ENCODE measurements at regions not wholly inside any gene's neighbourhood (a gene's known extent, or its start where the extent isn't known, plus 50 kb on each side); places are given as distances from the start of the nearest gene placed in this dataset.

DNA sequence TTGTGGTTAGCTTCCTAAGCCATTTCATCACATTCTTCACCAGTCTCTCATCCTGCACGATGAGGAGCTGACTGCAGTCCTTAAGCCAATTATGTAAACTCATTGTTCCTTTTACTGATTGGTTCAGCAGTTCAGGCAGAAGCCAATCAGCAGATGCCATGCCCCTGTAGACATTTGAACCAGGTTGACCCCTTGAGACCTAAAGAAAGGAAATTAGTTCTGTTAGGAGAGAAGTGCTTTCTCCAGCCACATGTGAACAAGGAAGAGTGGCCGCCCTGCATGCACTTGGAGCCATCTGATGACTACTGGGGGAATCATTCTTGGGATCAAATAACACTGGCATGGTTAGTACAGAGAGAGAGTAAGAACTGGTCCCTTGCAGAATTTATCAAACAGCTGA is 535.2 kb upstream of the ID4 start:
- Histone ChIP-seq H4K20me1 (replicated peaks; ENCODE audit: control insufficient read depth, extremely low read depth, insufficient read depth, low read length) (no peaks in the 10 kb centered on the region), H3K9me1 (replicated peaks; ENCODE audit: control insufficient read depth, extremely low read depth, insufficient read depth, low read length) (no peaks in the 10 kb centered on the region), H3K27ac (ENCODE audit: insufficient read depth, low read depth, low read length) (no peak overlapping the region), H2AFZ (ENCODE audit: low read depth, low read length) (no peak overlapping the region), H3K4me3 (replicated peaks in 1 of 3; ENCODE audit: insufficient read depth in 1 of 3, low read depth in 1 of 3, low read length in 3 of 3) (no peak overlapping the region), H3K4me1 (ENCODE audit: control insufficient read depth, extremely low read depth, insufficient read depth, low read length) (no peaks in the 10 kb centered on the region), H3K79me2 (ENCODE audit: control insufficient read depth, insufficient read depth, low read length) (no peaks in the 10 kb centered on the region), H3K4me2 (ENCODE audit: insufficient read depth, low read length) (no peak overlapping the region), H3K9me3 (replicated peaks; ENCODE audit: control insufficient read depth, insufficient read depth, low read length) (peaks cover 13% of the 10 kb centered on the region), H3K9ac (replicated peaks; ENCODE audit: extremely low read depth, insufficient read depth, low read length) (no peak overlapping the region), H3K36me3 (ENCODE audit: control insufficient read depth in 2 of 2, extremely low read depth in 1 of 2, insufficient read depth in 2 of 2, low read length in 2 of 2) (no peaks in the 10 kb centered on the region), H3K27me3 (ENCODE audit: control insufficient read depth in 2 of 2, insufficient read depth in 2 of 2, low read length in 2 of 2) (no peaks in the 10 kb centered on the region)
- dilution Hi-C loops (cut with MboI; ENCODE audit: extremely low pct_ligation_motif_present, low sequenced_read_pairs), result no loop called here
- ChIA-PET CTCF (no interaction called here), POLR2A (no interaction called here)
- TF ChIP-seq, protein P1, sequence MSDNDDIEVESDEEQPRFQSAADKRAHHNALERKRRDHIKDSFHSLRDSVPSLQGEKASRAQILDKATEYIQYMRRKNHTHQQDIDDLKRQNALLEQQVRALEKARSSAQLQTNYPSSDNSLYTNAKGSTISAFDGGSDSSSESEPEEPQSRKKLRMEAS (IDR thresholded peaks at IDR 0.05; ENCODE audit: insufficient read depth, insufficient read length), result no peak
- TF ChIP-seq POLR2AphosphoS5 (IDR thresholded peaks at IDR 0.05; ENCODE audit: insufficient read depth, low read depth, low read length) (no peak), FOS (IDR thresholded peaks at IDR 0.05; ENCODE audit: borderline replicate concordance, insufficient read depth, low read length) (no peak), GATA2 (IDR thresholded peaks at IDR 0.05; ENCODE audit: insufficient read depth, insufficient read length, low read depth, low read length) (no peak), JUN (IDR thresholded peaks at IDR 0.05; ENCODE audit: borderline replicate concordance, insufficient read depth, insufficient read length, low read depth) (no peak), EZH2 (IDR thresholded peaks at IDR 0.05; ENCODE audit: borderline replicate concordance, low read depth, low read length, severe bottlenecking) (no peak), POLR2A (IDR thresholded peaks at IDR 0.05; ENCODE audit: low read depth, low read length) (no peak)
- TF ChIP-seq, protein P2, sequence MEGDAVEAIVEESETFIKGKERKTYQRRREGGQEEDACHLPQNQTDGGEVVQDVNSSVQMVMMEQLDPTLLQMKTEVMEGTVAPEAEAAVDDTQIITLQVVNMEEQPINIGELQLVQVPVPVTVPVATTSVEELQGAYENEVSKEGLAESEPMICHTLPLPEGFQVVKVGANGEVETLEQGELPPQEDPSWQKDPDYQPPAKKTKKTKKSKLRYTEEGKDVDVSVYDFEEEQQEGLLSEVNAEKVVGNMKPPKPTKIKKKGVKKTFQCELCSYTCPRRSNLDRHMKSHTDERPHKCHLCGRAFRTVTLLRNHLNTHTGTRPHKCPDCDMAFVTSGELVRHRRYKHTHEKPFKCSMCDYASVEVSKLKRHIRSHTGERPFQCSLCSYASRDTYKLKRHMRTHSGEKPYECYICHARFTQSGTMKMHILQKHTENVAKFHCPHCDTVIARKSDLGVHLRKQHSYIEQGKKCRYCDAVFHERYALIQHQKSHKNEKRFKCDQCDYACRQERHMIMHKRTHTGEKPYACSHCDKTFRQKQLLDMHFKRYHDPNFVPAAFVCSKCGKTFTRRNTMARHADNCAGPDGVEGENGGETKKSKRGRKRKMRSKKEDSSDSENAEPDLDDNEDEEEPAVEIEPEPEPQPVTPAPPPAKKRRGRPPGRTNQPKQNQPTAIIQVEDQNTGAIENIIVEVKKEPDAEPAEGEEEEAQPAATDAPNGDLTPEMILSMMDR (IDR thresholded peaks at IDR 0.05; ENCODE audit: extremely low read depth in 1 of 2, insufficient read depth in 1 of 2, low read depth in 1 of 2, low read length in 2 of 2), result no peak
- FAIRE-seq (no peak), DNase-seq (ENCODE audit: low read depth, low spot score) (no peak)
- no TSS peak for BruUV-seq (replicated peaks)
- intact Hi-C loops (cut with micrococcal nuclease), result no loop called here

Data from endothelial cell of umbilical vein (primary cell).